ENCODE measurements at regions not wholly inside any gene's neighbourhood (a gene's known extent, or its start where the extent isn't known, plus 50 kb on each side); places are given as distances from the start of the nearest gene placed in this dataset.

GRCh38 chrX:74065831-74066390, 213.4 kb upstream of the XIST start:
- TF ChIP-seq POLR2A (IDR thresholded peaks at IDR 0.05) (no peak), CTCF (IDR thresholded peaks at IDR 0.05) (no peak)
